H9 (cell line): ENCODE measurements at regions not wholly inside any gene's neighbourhood (a gene's known extent, or its start where the extent isn't known, plus 50 kb on each side); places are given as distances from the start of the nearest gene placed in this dataset.

Experiments
- DNase-seq: peaks from one replicate; pipeline ENCODE4 v3.0.0-alpha.2; 2017
- H2AFZ ChIP-seq: one replicate; pipeline ENCODE4 v1.6.1; 2013; ENCODE audit warnings: mild to moderate bottlenecking, low read length, control low read depth, moderate library complexity
- H2AK5ac ChIP-seq: 2 replicates; pipeline ENCODE4 v1.6.1; 2013; ENCODE audit warnings: low read length, control low read depth, mixed read lengths; ENCODE audit not compliant: insufficient read length
- H2BK120ac ChIP-seq: one replicate; pipeline ENCODE4 v1.6.1; 2013; ENCODE audit warnings: low read depth, mild to moderate bottlenecking, low read length, control low read depth, inconsistent platforms; ENCODE audit not compliant: poor library complexity, severe bottlenecking
- H2BK12ac ChIP-seq: 2 replicates; pipeline ENCODE4 v1.6.1; 2013; ENCODE audit warnings: low read length, control low read depth, mixed read lengths, low read depth; ENCODE audit not compliant: insufficient read length
- H2BK15ac ChIP-seq: 2 replicates; pipeline ENCODE4 v1.6.1; 2013; ENCODE audit warnings: low read depth, low read length, control low read depth
- H2BK20ac ChIP-seq: one replicate; pipeline ENCODE4 v1.6.1; 2013; ENCODE audit warnings: low read depth, mild to moderate bottlenecking, low read length, control low read depth, inconsistent platforms; ENCODE audit not compliant: poor library complexity, severe bottlenecking
- H2BK5ac ChIP-seq: 2 replicates; pipeline ENCODE4 v1.6.1; 2013; ENCODE audit warnings: low read length, control low read depth, mixed read lengths; ENCODE audit not compliant: insufficient read length
- H3K14ac ChIP-seq: 2 replicates; pipeline ENCODE4 v1.6.1; 2013; ENCODE audit warnings: low read length, control low read depth; ENCODE audit not compliant: insufficient read depth
- H3K18ac ChIP-seq: 2 replicates; pipeline ENCODE4 v1.6.1; 2013; ENCODE audit warnings: low read depth, mild to moderate bottlenecking, mixed read lengths, low read length, control low read depth; ENCODE audit not compliant: insufficient read length
- H3K23ac ChIP-seq: 2 replicates; pipeline ENCODE4 v1.6.1; 2013; ENCODE audit warnings: low read length, control low read depth, mixed read lengths, low read depth; ENCODE audit not compliant: insufficient read length
- H3K23me2 ChIP-seq: 2 replicates; pipeline ENCODE4 v1.6.1; 2013; ENCODE audit warnings: low read depth, mild to moderate bottlenecking, mixed read lengths, low read length, control low read depth; ENCODE audit not compliant: insufficient read length, poor library complexity, severe bottlenecking
- H3K27ac ChIP-seq: 2 replicates; pipeline ENCODE4 v1.5.1; 2013; ENCODE audit warnings: low read length, control low read depth, mixed read lengths, low read depth; ENCODE audit not compliant: insufficient read length
- H3K27me3 ChIP-seq: 2 replicates; pipeline ENCODE4 v1.6.1; 2013; ENCODE audit warnings: low read length, control low read depth, inconsistent platforms; ENCODE audit not compliant: insufficient read depth
- H3K4ac ChIP-seq: 2 replicates; pipeline ENCODE4 v1.6.1; 2013; ENCODE audit warnings: low read depth, mild to moderate bottlenecking, control low read depth, inconsistent platforms, low read length, moderate library complexity
- H3K4me1 ChIP-seq: 2 replicates; pipeline ENCODE4 v1.6.1; 2013; ENCODE audit warnings: low read length, control low read depth, inconsistent platforms; ENCODE audit not compliant: insufficient read depth
- H3K4me2 ChIP-seq: 2 replicates; pipeline ENCODE4 v1.6.1; 2013; ENCODE audit warnings: low read length, control low read depth, mixed read lengths; ENCODE audit not compliant: insufficient read length, insufficient read depth
- H3K56ac ChIP-seq: 2 replicates; pipeline ENCODE4 v1.6.1; 2013; ENCODE audit warnings: low read depth, mild to moderate bottlenecking, mixed read lengths, low read length, control low read depth; ENCODE audit not compliant: insufficient read length
- H3K79me1 ChIP-seq: 2 replicates; pipeline ENCODE4 v1.6.1; 2013; ENCODE audit warnings: low read depth, mild to moderate bottlenecking, moderate library complexity, low read length, control low read depth, inconsistent platforms; ENCODE audit not compliant: insufficient read depth, poor library complexity, severe bottlenecking
- H3K79me2 ChIP-seq: 2 replicates; pipeline ENCODE4 v1.6.1; 2013; ENCODE audit warnings: low read length, control low read depth, inconsistent platforms; ENCODE audit not compliant: insufficient read depth
- H3K9ac ChIP-seq: 2 replicates; pipeline ENCODE4 v1.6.1; 2013; ENCODE audit warnings: low read length, control low read depth, mixed read lengths; ENCODE audit not compliant: insufficient read length; ENCODE audit errors: extremely low read depth
- H3K9me3 ChIP-seq: one replicate; pipeline ENCODE4 v1.6.1; 2013; ENCODE audit warnings: low read depth, low read length, inconsistent platforms; ENCODE audit not compliant: control insufficient read depth
- H3T11ph ChIP-seq: one replicate; pipeline ENCODE4 v1.6.1; 2013; ENCODE audit warnings: mild to moderate bottlenecking, low read length, control low read depth, inconsistent platforms
- H4K20me1 ChIP-seq: one replicate; pipeline ENCODE4 v1.6.1; 2013; ENCODE audit not compliant: control insufficient read depth, insufficient read length, insufficient read depth
- H4K5ac ChIP-seq: 2 replicates; pipeline ENCODE4 v1.6.1; 2013; ENCODE audit warnings: low read depth, mild to moderate bottlenecking, mixed read lengths, low read length, control low read depth; ENCODE audit not compliant: insufficient read length
- H4K8ac ChIP-seq: replicated peaks from 2 replicates; pipeline ENCODE4 v1.6.1; 2013; ENCODE audit warnings: low read length, control low read depth, mixed read lengths, low read depth; ENCODE audit not compliant: insufficient read length
- H4K91ac ChIP-seq: 2 replicates; pipeline ENCODE4 v1.6.1; 2013; ENCODE audit warnings: low read depth, mild to moderate bottlenecking, moderate library complexity, mixed read lengths, low read length, control low read depth; ENCODE audit not compliant: insufficient read length
- H3K27ac Mint-ChIP-seq, 3 experiments: 2 replicates in 2 of 3; 3 replicates in 1 of 3; pipeline ENCODE4 v1.8.0; 2020 to 2021; ENCODE audit warnings: mixed read lengths in 3 of 3, mild to moderate bottlenecking in 1 of 3, moderate library complexity in 1 of 3
- H3K27me3 Mint-ChIP-seq: 2 replicates; pipeline ENCODE4 v1.8.0; 2021; ENCODE audit warnings: low read depth, mild to moderate bottlenecking, moderate library complexity, mixed read lengths
- H3K36me3 Mint-ChIP-seq, 3 experiments: 2 replicates in 2 of 3; 3 replicates in 1 of 3; pipeline ENCODE4 v1.8.0; 2020 to 2021; ENCODE audit warnings: low read depth in 3 of 3, mixed read lengths in 3 of 3; ENCODE audit not compliant: insufficient read depth in 1 of 3
- H3K4me1 Mint-ChIP-seq, 2 experiments: 2 replicates each; pipeline ENCODE4 v1.8.0; 2020; ENCODE audit warnings: mixed read lengths in 2 of 2
- H3K4me3 Mint-ChIP-seq, 2 experiments: 2 replicates in 1 of 2; 3 replicates in 1 of 2; pipeline ENCODE4 v1.8.0; 2020 to 2021; ENCODE audit warnings: mild to moderate bottlenecking in 2 of 2, mixed read lengths in 2 of 2, moderate library complexity in 1 of 2
- H3K9me3 Mint-ChIP-seq, 2 experiments: 2 replicates in 1 of 2; 3 replicates in 1 of 2; pipeline ENCODE4 v1.8.0; 2020; ENCODE audit warnings: mild to moderate bottlenecking in 2 of 2, mixed read lengths in 2 of 2, moderate library complexity in 1 of 2
- WGBS: extraction: QIAGEN DNeasy Blood & Tissue Kit; methylation state at CpG from one replicate; pipeline ENCODE4 v1.1.7; 2013; ENCODE audit warnings: missing lambda C conversion rate, low lambda C conversion rate, mixed read lengths; ENCODE audit not compliant: insufficient read length; ENCODE audit errors: extremely low coverage; 5-methylcytosine and 5-hydroxymethylcytosine counted together
- TF ChIP-seq, protein P1 (sequence below): fragments of 200-600 bp; sonication (generic); conservative IDR thresholded peaks from 3 replicates; pipeline ENCODE4 v1.8.0; 2021; ENCODE audit warnings: antibody characterized with exemption, mild to moderate bottlenecking

DNA sequence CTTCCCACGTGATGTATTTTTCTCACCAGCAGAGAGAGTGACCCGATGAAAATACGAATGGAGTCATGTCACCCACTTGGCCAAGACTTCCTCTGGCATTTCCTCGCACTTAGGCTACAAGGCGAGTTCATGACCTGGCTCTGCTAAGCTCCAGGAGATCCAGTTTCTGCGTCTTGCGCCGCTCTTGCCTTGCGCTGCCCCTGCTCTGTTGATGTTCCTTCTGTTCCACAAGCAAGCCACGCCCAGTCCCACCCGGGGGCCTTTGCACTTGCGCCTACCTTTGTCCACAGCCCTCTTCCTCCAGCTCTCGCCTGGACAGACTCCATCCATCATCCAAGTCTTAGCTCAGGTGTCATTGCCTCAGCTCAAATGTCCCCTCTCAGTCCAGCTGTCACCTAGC is 116.3 kb upstream of the SHH start:
- H3K9me3 ChIP-seq, result no peaks in the 10 kb centered on the region
- H3K4me3 Mint-ChIP-seq, result no peak overlapping the region
- H2AK5ac ChIP-seq, result no peak overlapping the region
- H3K4me1 ChIP-seq, result no peaks in the 10 kb centered on the region
- no peak overlapping the region for H3K4ac ChIP-seq
- H3K14ac ChIP-seq, result no peak overlapping the region
- H3K27me3 ChIP-seq, result no peaks in the 10 kb centered on the region
- peaks cover 0 to 5% of the 10 kb centered on the region in 2 experiments; a peak in 1 of 4 replicates for H3K4me1 Mint-ChIP-seq
- no peak overlapping the region for H3K4me2 ChIP-seq
- WGBS, result no CpG with 5 or more reads among the region's 13 CpGs
- no peak overlapping the region for H2BK15ac ChIP-seq
- no peak overlapping the region for H3K27ac Mint-ChIP-seq
- no peak overlapping the region for H3K18ac ChIP-seq
- no peak overlapping the region for H3K23ac ChIP-seq
- H2BK120ac ChIP-seq, result no peak overlapping the region
- DNase-seq, result no peak
- H3K56ac ChIP-seq, result no peak overlapping the region
- no peak overlapping the region for H2BK5ac ChIP-seq
- H2BK12ac ChIP-seq, result no peak overlapping the region
- H3T11ph ChIP-seq, result no peak overlapping the region
- no peak overlapping the region for H4K5ac ChIP-seq
- peaks cover 11 to 24% of the 10 kb centered on the region in 2 experiments; a peak in 4 of 5 replicates for H3K9me3 Mint-ChIP-seq
- H3K9ac ChIP-seq, result no peak overlapping the region
- H3K79me1 ChIP-seq, result no peaks in the 10 kb centered on the region
- H3K27ac ChIP-seq, result no peak overlapping the region
- no peak overlapping the region for H2BK20ac ChIP-seq
- H4K8ac ChIP-seq, result no peak overlapping the region
- no peak overlapping the region for H2AFZ ChIP-seq
- H4K20me1 ChIP-seq, result no peaks in the 10 kb centered on the region
- no peak overlapping the region for H4K91ac ChIP-seq
- H3K23me2 ChIP-seq, result no peaks in the 10 kb centered on the region
- peaks cover 0 to 7% (median 0%) of the 10 kb centered on the region in 3 experiments; a peak in 3 of 7 replicates for H3K36me3 Mint-ChIP-seq
- H3K79me2 ChIP-seq, result no peaks in the 10 kb centered on the region
- peaks cover 14% of the 10 kb centered on the region for H3K27me3 Mint-ChIP-seq
- TF ChIP-seq, protein P1, sequence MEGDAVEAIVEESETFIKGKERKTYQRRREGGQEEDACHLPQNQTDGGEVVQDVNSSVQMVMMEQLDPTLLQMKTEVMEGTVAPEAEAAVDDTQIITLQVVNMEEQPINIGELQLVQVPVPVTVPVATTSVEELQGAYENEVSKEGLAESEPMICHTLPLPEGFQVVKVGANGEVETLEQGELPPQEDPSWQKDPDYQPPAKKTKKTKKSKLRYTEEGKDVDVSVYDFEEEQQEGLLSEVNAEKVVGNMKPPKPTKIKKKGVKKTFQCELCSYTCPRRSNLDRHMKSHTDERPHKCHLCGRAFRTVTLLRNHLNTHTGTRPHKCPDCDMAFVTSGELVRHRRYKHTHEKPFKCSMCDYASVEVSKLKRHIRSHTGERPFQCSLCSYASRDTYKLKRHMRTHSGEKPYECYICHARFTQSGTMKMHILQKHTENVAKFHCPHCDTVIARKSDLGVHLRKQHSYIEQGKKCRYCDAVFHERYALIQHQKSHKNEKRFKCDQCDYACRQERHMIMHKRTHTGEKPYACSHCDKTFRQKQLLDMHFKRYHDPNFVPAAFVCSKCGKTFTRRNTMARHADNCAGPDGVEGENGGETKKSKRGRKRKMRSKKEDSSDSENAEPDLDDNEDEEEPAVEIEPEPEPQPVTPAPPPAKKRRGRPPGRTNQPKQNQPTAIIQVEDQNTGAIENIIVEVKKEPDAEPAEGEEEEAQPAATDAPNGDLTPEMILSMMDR, result no peak
